NCI-H510A treated with DMSO at 0.1 percent for 48 hours (cell line): ENCODE measurements at regions not wholly inside any gene's neighbourhood (a gene's known extent, or its start where the extent isn't known, plus 50 kb on each side); places are given as distances from the start of the nearest gene placed in this dataset.

Source experiments
- DNase-seq: peaks from one replicate; lab custom pipeline; 2025; lab: John Stamatoyannopoulos, UW

- no peak for DNase-seq
Observed at GRCh38 chr18:27899893-27900292, 277.0 kb downstream of the CDH2 start.

GRCh38 chr18:27894746-27895145 is 282.2 kb downstream of the CDH2 start:
- no peak for DNase-seq

GRCh38 chr18:27887711-27888495 is 289.0 kb downstream of the CDH2 start:
- no peak for DNase-seq

GRCh38 chr18:27887287-27887686 is 289.6 kb downstream of the CDH2 start:
- DNase-seq: no peak

- DNase-seq: no peak
Observed at GRCh38 chr18:27879540-27879939, 297.4 kb downstream of the CDH2 start.

GRCh38 chr18:27871726-27872125 is 305.2 kb downstream of the CDH2 start:
- peak; percentile 94 for DNase-seq

GRCh38 chr18:27869735-27870134 is 307.2 kb downstream of the CDH2 start:
- DNase-seq: no peak

GRCh38 chr18:27865431-27865830 is 311.5 kb downstream of the CDH2 start:
- DNase-seq: no peak

- no peak for DNase-seq
Observed at GRCh38 chr18:27863780-27864430, 313.0 kb downstream of the CDH2 start.

GRCh38 chr18:27862041-27862682 is 314.8 kb downstream of the CDH2 start:
- DNase-seq: no peak

GRCh38 chr18:27861539-27861938 is 315.4 kb downstream of the CDH2 start:
- DNase-seq: peak; percentile 94

- DNase-seq: peak; percentile 87
Observed at GRCh38 chr18:27860701-27861107, 316.2 kb downstream of the CDH2 start.

- DNase-seq: no peak
Observed at GRCh38 chr18:27860011-27860410, 316.9 kb downstream of the CDH2 start.

- no peak for DNase-seq
Observed at GRCh38 chr18:27856820-27857219, 320.1 kb downstream of the CDH2 start.

GRCh38 chr18:27855486-27855885 is 321.4 kb downstream of the CDH2 start:
- DNase-seq: no peak

GRCh38 chr18:27854631-27855030 is 322.3 kb downstream of the CDH2 start:
- DNase-seq: no peak

- DNase-seq: no peak
Observed at GRCh38 chr18:27848336-27848735, 328.6 kb downstream of the CDH2 start.

GRCh38 chr18:27847412-27847811 is 329.5 kb downstream of the CDH2 start:
- no peak for DNase-seq

- no peak for DNase-seq
Observed at GRCh38 chr18:27845897-27846296, 331.0 kb downstream of the CDH2 start.

- DNase-seq: no peak
Observed at GRCh38 chr18:27843783-27844777, 332.9 kb downstream of the CDH2 start.

GRCh38 chr18:27839141-27839540 is 337.8 kb downstream of the CDH2 start:
- no peak for DNase-seq

GRCh38 chr18:27838225-27838624 is 338.7 kb downstream of the CDH2 start:
- no peak for DNase-seq
